22Rv1 (cell line): ENCODE measurements at regions not wholly inside any gene's neighbourhood (a gene's known extent, or its start where the extent isn't known, plus 50 kb on each side); places are given as distances from the start of the nearest gene placed in this dataset.

Source experiments
- ZFX ChIP-seq: fragments of 450-650 bp; IDR thresholded peaks from 2 replicates; pipeline ENCODE4 v1.6.1; 2017; ENCODE audit warnings: antibody characterized with exemption, borderline replicate concordance
- TF ChIP-seq, protein P1 (sequence below): fragments of 450-650 bp; IDR thresholded peaks from 2 replicates; pipeline ENCODE4 v1.5.1; 2017; ENCODE audit warnings: mild to moderate bottlenecking

GRCh38 chr5:8138884-8139283 lies 269.9 kb downstream of the MTRR start:
- TF ChIP-seq, protein P1, sequence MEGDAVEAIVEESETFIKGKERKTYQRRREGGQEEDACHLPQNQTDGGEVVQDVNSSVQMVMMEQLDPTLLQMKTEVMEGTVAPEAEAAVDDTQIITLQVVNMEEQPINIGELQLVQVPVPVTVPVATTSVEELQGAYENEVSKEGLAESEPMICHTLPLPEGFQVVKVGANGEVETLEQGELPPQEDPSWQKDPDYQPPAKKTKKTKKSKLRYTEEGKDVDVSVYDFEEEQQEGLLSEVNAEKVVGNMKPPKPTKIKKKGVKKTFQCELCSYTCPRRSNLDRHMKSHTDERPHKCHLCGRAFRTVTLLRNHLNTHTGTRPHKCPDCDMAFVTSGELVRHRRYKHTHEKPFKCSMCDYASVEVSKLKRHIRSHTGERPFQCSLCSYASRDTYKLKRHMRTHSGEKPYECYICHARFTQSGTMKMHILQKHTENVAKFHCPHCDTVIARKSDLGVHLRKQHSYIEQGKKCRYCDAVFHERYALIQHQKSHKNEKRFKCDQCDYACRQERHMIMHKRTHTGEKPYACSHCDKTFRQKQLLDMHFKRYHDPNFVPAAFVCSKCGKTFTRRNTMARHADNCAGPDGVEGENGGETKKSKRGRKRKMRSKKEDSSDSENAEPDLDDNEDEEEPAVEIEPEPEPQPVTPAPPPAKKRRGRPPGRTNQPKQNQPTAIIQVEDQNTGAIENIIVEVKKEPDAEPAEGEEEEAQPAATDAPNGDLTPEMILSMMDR, result no peak
- no peak for TF ChIP-seq ZFX
